ENCODE measurements at regions not wholly inside any gene's neighbourhood (a gene's known extent, or its start where the extent isn't known, plus 50 kb on each side); places are given as distances from the start of the nearest gene placed in this dataset.

DNA sequence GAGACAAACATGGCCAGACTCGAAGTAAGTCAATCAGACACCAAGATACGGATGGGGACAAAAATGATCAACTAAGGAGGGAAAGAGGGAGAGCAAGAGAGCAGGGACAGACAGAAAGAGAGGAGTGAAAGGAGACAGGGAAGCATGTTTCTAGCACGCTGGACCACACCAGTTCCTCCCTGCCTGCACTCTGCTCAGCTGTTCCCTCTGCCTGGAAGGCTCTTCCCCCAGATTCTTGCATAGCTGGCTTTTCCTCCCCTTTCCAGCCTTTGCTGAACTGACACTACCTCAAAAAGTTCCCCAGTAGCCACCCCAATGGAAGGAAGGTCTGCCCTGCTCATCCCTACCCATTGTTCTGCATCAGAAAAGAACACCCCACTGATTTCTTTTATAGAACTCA, 185.9 kb downstream of the MAFB start:
- Histone ChIP-seq H3K27me3 (ENCODE audit: control insufficient read depth in 2 of 2, insufficient read depth in 2 of 2, low read length in 2 of 2) (no peaks in the 10 kb centered on the region), H4K20me1 (ENCODE audit: insufficient read depth, low read length) (no peaks in the 10 kb centered on the region), H3K9ac (ENCODE audit: insufficient read depth, low read length, poor library complexity, severe bottlenecking) (no peak overlapping the region), H3K79me2 (ENCODE audit: insufficient read depth, low read length) (no peaks in the 10 kb centered on the region), H3K36me3 (replicated peaks in 1 of 2; ENCODE audit: control insufficient read depth in 1 of 2, insufficient read depth in 2 of 2, low read length in 2 of 2) (no peaks in the 10 kb centered on the region), H3K27ac (ENCODE audit: low read depth in 1 of 2, low read length in 2 of 2) (peak overlapping the region in 1 of 2 donors; percentile 4), H3K9me3 (replicated peaks in 1 of 2; ENCODE audit: control insufficient read depth in 1 of 2, insufficient read depth in 1 of 2, low read length in 2 of 2) (no peaks in the 10 kb centered on the region), H2AFZ (ENCODE audit: insufficient read depth, low read depth, low read length, poor library complexity, severe bottlenecking) (no peak overlapping the region), H3K4me3 (replicated peaks in 1 of 3; ENCODE audit: low read depth in 2 of 3, low read length in 3 of 3) (no peak overlapping the region), H3K4me2 (replicated peaks; ENCODE audit: extremely low read depth, low read length, poor library complexity, severe bottlenecking) (no peak overlapping the region), H3K4me1 (ENCODE audit: control insufficient read depth in 1 of 2, insufficient read depth in 2 of 2, low read length in 2 of 2) (peaks cover 67 to 81% of the 10 kb centered on the region in 2 donors)
- Mint-ChIP-seq H3K27ac (peak overlapping the region in 6 of 7 donors; percentile 37 to 81 (median 72)), H3K4me1 (peaks cover 82% of the 10 kb centered on the region), H3K4me3 (no peak overlapping the region), H3K36me3 (peaks cover 2 to 4% of the 10 kb centered on the region in 2 donors), H3K27me3 (ENCODE audit: low read depth in 3 of 3) (no peaks in the 10 kb centered on the region), H3K9me3 (peaks cover 0 to 3% (median 0%) of the 10 kb centered on the region in 7 donors)
- WGBS (ENCODE audit: insufficient coverage), result 95% methylated on average over 3 of the region's 3 CpGs
- TF ChIP-seq CTCF (IDR thresholded peaks at IDR 0.05), result no peak
- intact Hi-C loops (cut with micrococcal nuclease), result loop anchor here in 1 of 2 donors (10.0 kb wide), 1 partner anchor 62 kb away; no protein-coding TSS in a partner anchor
- peak in 1 of 3 donors; percentile 30 for DNase-seq

GRCh38 chr20:40502576-40502975, 186.5 kb downstream of the MAFB start:
- Histone ChIP-seq H3K4me3 (replicated peaks in 1 of 3; ENCODE audit: low read depth in 2 of 3, low read length in 3 of 3) (no peak overlapping the region), H3K4me1 (ENCODE audit: control insufficient read depth in 1 of 2, insufficient read depth in 2 of 2, low read length in 2 of 2) (peaks cover 66 to 76% of the 10 kb centered on the region in 2 donors), H3K9me3 (replicated peaks in 1 of 2; ENCODE audit: control insufficient read depth in 1 of 2, insufficient read depth in 1 of 2, low read length in 2 of 2) (no peaks in the 10 kb centered on the region), H3K27me3 (ENCODE audit: control insufficient read depth in 2 of 2, insufficient read depth in 2 of 2, low read length in 2 of 2) (no peaks in the 10 kb centered on the region), H3K36me3 (replicated peaks in 1 of 2; ENCODE audit: control insufficient read depth in 1 of 2, insufficient read depth in 2 of 2, low read length in 2 of 2) (no peaks in the 10 kb centered on the region), H3K27ac (ENCODE audit: low read depth in 1 of 2, low read length in 2 of 2) (peak overlapping the region in 1 of 2 donors; percentile 4), H4K20me1 (ENCODE audit: insufficient read depth, low read length) (no peaks in the 10 kb centered on the region), H2AFZ (ENCODE audit: insufficient read depth, low read depth, low read length, poor library complexity, severe bottlenecking) (no peak overlapping the region), H3K79me2 (ENCODE audit: insufficient read depth, low read length) (no peaks in the 10 kb centered on the region), H3K4me2 (replicated peaks; ENCODE audit: extremely low read depth, low read length, poor library complexity, severe bottlenecking) (no peak overlapping the region), H3K9ac (ENCODE audit: insufficient read depth, low read length, poor library complexity, severe bottlenecking) (no peak overlapping the region)
- Mint-ChIP-seq H3K27ac (peak overlapping the region in 3 of 7 donors; percentile 10 to 58 (median 52)), H3K36me3 (peaks cover 2% of the 10 kb centered on the region in 2 donors), H3K9me3 (peaks cover 0 to 3% (median 0%) of the 10 kb centered on the region in 7 donors), H3K4me3 (no peak overlapping the region), H3K27me3 (ENCODE audit: low read depth in 3 of 3) (no peaks in the 10 kb centered on the region), H3K4me1 (peaks cover 81% of the 10 kb centered on the region)
- no peak for DNase-seq
- 98% methylated on average over 6 of the region's 8 CpGs for WGBS (ENCODE audit: insufficient coverage)
- intact Hi-C loops (cut with micrococcal nuclease), result loop anchor here in 1 of 2 donors (10.0 kb wide), 1 partner anchor 62 kb away; no protein-coding TSS in a partner anchor
- no peak for TF ChIP-seq CTCF (IDR thresholded peaks at IDR 0.05)
